PC-9 (cell line): ENCODE measurements at regions not wholly inside any gene's neighbourhood (a gene's known extent, or its start where the extent isn't known, plus 50 kb on each side); places are given as distances from the start of the nearest gene placed in this dataset.

Source experiments
- EZH2 ChIP-seq: fragments of 200-600 bp; sonication (generic); IDR thresholded peaks from 2 replicates; pipeline ENCODE4 v1.8.0; 2017; ENCODE audit warnings: antibody characterized with exemption, low read depth
- TF ChIP-seq, protein P1 (sequence below): fragments of 200-600 bp; sonication (generic); conservative IDR thresholded peaks from 2 replicates; pipeline ENCODE4 v1.6.1; 2017; ENCODE audit warnings: mixed run types, antibody characterized with exemption, mild to moderate bottlenecking, moderate library complexity

GRCh38 chr7:73933091-73933490, 72.1 kb downstream of the TMEM270 start:
- TF ChIP-seq, protein P1, sequence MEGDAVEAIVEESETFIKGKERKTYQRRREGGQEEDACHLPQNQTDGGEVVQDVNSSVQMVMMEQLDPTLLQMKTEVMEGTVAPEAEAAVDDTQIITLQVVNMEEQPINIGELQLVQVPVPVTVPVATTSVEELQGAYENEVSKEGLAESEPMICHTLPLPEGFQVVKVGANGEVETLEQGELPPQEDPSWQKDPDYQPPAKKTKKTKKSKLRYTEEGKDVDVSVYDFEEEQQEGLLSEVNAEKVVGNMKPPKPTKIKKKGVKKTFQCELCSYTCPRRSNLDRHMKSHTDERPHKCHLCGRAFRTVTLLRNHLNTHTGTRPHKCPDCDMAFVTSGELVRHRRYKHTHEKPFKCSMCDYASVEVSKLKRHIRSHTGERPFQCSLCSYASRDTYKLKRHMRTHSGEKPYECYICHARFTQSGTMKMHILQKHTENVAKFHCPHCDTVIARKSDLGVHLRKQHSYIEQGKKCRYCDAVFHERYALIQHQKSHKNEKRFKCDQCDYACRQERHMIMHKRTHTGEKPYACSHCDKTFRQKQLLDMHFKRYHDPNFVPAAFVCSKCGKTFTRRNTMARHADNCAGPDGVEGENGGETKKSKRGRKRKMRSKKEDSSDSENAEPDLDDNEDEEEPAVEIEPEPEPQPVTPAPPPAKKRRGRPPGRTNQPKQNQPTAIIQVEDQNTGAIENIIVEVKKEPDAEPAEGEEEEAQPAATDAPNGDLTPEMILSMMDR, result no peak
- no peak for TF ChIP-seq EZH2
